ENCODE measurements at regions not wholly inside any gene's neighbourhood (a gene's known extent, or its start where the extent isn't known, plus 50 kb on each side); places are given as distances from the start of the nearest gene placed in this dataset.

DNA sequence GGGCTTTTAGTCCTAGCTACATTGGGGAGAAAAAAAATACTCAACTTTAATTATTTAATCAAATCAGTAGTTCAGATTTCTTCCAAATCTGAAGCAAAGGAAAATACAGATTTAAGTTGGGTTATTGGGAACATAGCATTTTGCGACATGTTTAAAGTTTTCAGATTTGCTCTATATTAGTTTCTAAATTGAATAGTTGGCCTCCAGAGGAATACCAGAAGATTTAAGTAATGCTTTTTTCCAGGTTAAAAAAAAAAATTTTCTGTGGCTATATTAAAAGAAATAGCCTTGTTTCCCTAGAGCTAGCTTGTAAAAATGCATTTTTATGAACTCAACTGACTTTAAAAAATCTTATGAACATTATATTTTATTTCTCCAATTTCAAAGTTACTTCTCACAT lies 115.9 kb downstream of the DDX53 start (continued):
- TF ChIP-seq, protein P1, sequence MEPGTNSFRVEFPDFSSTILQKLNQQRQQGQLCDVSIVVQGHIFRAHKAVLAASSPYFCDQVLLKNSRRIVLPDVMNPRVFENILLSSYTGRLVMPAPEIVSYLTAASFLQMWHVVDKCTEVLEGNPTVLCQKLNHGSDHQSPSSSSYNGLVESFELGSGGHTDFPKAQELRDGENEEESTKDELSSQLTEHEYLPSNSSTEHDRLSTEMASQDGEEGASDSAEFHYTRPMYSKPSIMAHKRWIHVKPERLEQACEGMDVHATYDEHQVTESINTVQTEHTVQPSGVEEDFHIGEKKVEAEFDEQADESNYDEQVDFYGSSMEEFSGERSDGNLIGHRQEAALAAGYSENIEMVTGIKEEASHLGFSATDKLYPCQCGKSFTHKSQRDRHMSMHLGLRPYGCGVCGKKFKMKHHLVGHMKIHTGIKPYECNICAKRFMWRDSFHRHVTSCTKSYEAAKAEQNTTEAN (CRISPR knock-in tag; IDR thresholded peaks at IDR 0.05), result no peak
- no peak for TF ChIP-seq BCL6 (CRISPR knock-in tag; IDR thresholded peaks at IDR 0.05)

DNA sequence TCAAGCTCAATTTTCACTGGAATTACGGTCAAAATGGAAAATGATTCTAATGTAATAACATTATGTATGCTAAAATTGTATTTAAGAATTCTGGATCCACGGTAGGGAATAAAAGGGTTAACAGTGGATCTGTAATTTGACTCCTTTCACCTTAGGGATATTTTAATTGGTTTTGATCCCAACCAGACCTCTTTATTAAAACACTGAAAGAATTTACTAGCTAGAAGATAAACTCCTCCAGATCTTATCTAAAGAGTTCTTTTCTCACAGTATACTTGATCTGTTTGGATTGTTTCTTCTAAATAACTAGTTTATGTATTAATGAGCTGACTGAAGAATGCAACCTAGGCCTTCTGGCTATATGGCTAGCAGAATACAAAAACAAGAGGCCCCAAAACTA lies 118.4 kb downstream of the DDX53 start:
- intact Hi-C loops (cut with micrococcal nuclease) (no loop called here), in situ Hi-C loops (cut with MboI) (no loop called here)
- WGBS (ENCODE audit: insufficient coverage, low coverage, missing lambda C conversion rate), result 0% methylated on average over 2 of the region's 2 CpGs
- ATAC-seq (no peak), FAIRE-seq (no peak), DNase-seq (ENCODE audit: extremely low read depth in 1 of 4, low spot score in 3 of 4) (no peak)
- Histone ChIP-seq H3K4me1 (replicated peaks in 1 of 2; ENCODE audit: control insufficient read depth in 2 of 2, insufficient read depth in 2 of 2, low read length in 2 of 2) (no peaks in the 10 kb centered on the region), H3K27ac (ENCODE audit: extremely low read depth, low read depth, low read length) (no peak overlapping the region), H3K9me3 (replicated peaks; ENCODE audit: control insufficient read depth, insufficient read depth, low read depth, low read length) (no peaks in the 10 kb centered on the region), H3K27me3 (ENCODE audit: control insufficient read depth in 2 of 2, insufficient read depth in 2 of 2, low read length in 2 of 2) (no peaks in the 10 kb centered on the region), H3K4me2 (ENCODE audit: insufficient read depth, low read length) (no peak overlapping the region), H3K9me1 (ENCODE audit: control insufficient read depth, insufficient read depth, low read length) (no peaks in the 10 kb centered on the region), H3K4me3 (no peak overlapping the region), H3K36me3 (ENCODE audit: control insufficient read depth, insufficient read depth, low read length) (no peaks in the 10 kb centered on the region), H2AFZ (ENCODE audit: low read depth, low read length) (no peak overlapping the region), H3K9ac (ENCODE audit: insufficient read depth in 1 of 2, low read depth in 2 of 2, low read length in 2 of 2) (no peak overlapping the region), H4K20me1 (replicated peaks; ENCODE audit: control insufficient read depth, insufficient read depth, low read length) (no peaks in the 10 kb centered on the region), H3K79me2 (ENCODE audit: control insufficient read depth, insufficient read depth, low read length) (no peaks in the 10 kb centered on the region)
- CTCF ChIA-PET (ENCODE audit: low intra/inter-chr PET ratio), result no interaction called here
- POLR2A ChIA-PET, result no interaction called here
- no TSS peak for BruUV-seq (replicated peaks)
- TF ChIP-seq, protein P2, sequence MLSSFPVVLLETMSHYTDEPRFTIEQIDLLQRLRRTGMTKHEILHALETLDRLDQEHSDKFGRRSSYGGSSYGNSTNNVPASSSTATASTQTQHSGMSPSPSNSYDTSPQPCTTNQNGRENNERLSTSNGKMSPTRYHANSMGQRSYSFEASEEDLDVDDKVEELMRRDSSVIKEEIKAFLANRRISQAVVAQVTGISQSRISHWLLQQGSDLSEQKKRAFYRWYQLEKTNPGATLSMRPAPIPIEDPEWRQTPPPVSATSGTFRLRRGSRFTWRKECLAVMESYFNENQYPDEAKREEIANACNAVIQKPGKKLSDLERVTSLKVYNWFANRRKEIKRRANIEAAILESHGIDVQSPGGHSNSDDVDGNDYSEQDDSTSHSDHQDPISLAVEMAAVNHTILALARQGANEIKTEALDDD (IDR thresholded peaks at IDR 0.05), result no peak
- TF ChIP-seq, protein P3, sequence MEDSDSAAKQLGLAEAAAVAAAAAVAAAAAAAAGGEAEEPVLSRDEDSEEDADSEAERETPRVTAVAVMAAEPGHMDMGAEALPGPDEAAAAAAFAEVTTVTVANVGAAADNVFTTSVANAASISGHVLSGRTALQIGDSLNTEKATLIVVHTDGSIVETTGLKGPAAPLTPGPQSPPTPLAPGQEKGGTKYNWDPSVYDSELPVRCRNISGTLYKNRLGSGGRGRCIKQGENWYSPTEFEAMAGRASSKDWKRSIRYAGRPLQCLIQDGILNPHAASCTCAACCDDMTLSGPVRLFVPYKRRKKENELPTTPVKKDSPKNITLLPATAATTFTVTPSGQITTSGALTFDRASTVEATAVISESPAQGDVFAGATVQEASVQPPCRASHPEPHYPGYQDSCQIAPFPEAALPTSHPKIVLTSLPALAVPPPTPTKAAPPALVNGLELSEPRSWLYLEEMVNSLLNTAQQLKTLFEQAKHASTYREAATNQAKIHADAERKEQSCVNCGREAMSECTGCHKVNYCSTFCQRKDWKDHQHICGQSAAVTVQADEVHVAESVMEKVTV (CRISPR knock-in tag; IDR thresholded peaks at IDR 0.05), result no peak
- TF ChIP-seq, protein P4, sequence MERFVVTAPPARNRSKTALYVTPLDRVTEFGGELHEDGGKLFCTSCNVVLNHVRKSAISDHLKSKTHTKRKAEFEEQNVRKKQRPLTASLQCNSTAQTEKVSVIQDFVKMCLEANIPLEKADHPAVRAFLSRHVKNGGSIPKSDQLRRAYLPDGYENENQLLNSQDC (CRISPR knock-in tag; IDR thresholded peaks at IDR 0.05), result no peak
- TF ChIP-seq BRF1 (IDR thresholded peaks at IDR 0.05; ENCODE audit: borderline replicate concordance, extremely low read depth, insufficient read length), result no peak
- no peak for TF ChIP-seq ELF4 (CRISPR knock-in tag; IDR thresholded peaks at IDR 0.05)
